G401 (cell line): ENCODE measurements at regions not wholly inside any gene's neighbourhood (a gene's known extent, or its start where the extent isn't known, plus 50 kb on each side); places are given as distances from the start of the nearest gene placed in this dataset.

Experiments
- DNase-seq: peaks from one replicate; pipeline ENCODE4 v3.0.0-alpha.2; 2015; ENCODE audit warnings: low spot score
- in situ Hi-C: cut with HindIII; loops from 2 replicates; pipeline ENCODE4 v1.10.0; 2016; ENCODE audit warnings: low sequenced_read_pairs, mixed read lengths

DNA sequence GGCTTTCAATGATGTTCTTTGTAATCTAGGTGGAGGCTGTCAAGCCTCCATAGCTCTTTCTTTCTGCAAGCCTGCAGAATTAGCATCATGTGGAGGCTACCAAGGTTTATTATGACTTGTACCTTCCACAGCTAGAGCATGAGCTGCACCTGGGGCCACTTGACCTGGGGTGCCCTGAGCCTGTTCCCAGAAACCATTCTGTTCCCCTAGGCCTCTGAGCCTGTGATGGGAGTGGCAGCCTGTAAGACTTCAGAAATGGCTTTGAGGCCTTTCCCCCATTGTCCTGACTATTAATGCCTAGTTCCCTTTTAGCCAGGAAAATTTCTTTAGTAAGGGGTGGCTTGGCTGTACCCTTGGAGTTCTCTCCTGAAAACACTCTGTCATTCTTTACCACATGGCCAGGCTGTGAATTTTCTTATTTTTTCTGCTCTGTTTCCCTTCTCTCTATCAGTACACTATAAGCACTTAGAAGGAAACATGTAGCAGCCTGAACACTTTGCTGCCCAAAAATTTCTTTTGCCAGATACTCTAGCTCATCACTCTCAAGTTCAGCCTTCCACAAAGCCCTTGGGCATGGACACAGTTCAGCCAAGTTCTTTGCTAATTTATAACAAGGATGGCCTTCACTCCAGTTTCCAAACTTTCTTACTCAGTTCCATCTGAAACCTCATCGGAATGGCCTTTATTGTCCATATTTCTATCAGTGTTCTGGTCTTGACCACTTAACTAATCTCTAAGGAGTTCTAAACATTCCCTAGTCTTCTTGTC lies 61.4 kb upstream of the NR3C1 start:
- no peak for DNase-seq
- in situ Hi-C loops, result no loop called here

DNA sequence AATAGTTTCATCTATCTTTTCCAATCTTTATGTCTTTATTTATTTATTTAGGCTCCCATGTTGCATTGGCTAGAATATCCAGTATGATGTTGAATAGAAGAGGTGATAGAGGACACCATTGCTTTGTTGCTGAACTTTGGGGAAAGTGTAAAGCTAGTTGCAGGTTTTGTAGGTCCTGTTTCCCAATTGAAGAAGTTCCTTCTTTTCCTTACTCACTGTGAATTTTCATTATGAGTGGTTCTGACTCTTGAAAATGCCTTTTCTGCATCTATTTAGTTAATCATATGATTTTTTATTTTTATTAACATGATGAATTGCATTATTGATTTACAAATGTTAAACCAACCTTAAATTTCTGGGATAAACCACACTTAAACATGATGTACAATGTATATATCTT lies 58.9 kb upstream of the NR3C1 start:
- in situ Hi-C loops, result no loop called here

DNA sequence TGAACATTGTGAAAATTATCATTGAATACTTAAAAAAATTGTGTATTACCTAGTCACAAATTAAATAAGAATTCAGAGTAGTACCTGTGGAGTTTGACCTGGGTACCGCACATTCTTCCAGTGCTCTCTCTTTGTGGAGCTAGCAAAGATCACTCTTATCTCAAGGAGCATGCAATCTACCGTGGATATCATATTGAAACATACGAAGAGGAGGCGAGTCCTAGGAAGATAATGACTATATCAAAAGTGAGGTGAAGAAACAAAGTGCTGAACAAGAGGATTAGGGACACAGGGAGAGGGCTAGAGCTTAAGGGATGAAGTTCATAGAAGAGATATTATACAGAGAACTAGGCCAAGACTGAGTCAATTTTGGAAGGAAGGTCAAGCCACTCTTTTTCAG lies 55.9 kb upstream of the NR3C1 start:
- no peak for DNase-seq
- in situ Hi-C loops, result no loop called here

More for the DNA sequence above, 58.9 kb upstream of the NR3C1 start:
- DNase-seq, result no peak

- DNase-seq, result no peak
- in situ Hi-C loops, result no loop called here
Observed at GRCh38 chr5:143456952-143457547, 53.6 kb upstream of the NR3C1 start.

DNA sequence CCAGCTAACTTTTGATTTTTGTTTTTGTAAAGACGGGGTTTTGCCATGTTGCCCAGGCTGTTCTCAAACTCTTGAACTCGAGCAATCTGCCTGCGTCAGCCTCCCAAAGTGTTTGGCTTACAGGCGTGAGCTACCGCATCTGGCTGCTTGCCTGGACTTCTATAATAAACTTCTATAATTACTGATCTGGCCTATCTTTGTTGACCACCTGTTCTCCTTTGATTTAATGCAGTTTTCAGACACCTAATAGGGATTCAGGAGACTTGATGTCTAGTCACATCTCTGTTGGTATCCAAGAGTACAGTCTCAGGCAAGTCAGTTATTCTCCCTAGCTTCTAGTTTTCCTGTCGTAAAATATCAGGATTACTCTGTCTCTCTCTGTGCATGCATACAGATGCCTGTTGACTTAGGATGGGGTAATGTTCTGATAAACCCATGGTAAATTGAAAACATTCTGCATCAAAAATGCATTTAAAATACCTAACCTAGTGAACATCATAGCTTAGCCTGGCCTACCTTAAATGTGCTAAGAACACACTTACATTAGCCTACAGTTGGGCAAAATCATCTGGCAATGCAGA lies 51.5 kb upstream of the NR3C1 start:
- in situ Hi-C loops, result no loop called here
- DNase-seq, result no peak

- DNase-seq, result no peak
- in situ Hi-C loops, result no loop called here
Observed at GRCh38 chr5:143453720-143454119, 50.2 kb upstream of the NR3C1 start.
